ENCODE measurements at regions not wholly inside any gene's neighbourhood (a gene's known extent, or its start where the extent isn't known, plus 50 kb on each side); places are given as distances from the start of the nearest gene placed in this dataset.
"Not testable (repeated sequence)": the region's sequence is repeated elsewhere in the genome, so short reads cannot be mapped to it uniquely, and the experiment has no call there.

DNA sequence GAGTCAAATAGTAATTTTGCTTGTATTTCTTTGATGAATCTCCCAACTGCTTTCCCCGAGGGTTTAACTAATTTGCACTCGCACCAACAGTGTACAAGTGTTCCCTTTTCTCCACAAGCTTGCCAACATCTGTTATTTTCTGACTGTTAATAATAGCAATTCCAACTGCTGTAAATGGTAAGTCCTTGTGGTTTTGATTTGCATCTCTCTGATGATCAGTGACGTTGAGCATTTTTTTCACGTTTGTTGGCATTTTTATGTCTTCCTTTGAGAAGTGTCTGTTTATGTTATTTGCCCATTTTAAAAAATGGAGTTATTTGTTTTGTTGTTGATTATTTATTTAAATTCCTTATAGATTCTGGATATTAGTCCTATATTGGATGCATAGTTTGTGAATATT lies 399.8 kb upstream of the MAN1A1 start:
- 70 to 100% methylated on average over 1 to 4 of the region's 4 CpGs for WGBS, 2 experiments (ENCODE audit: insufficient coverage in 1 of 2, insufficient read length in 1 of 2)
- H3K36me3 Mint-ChIP-seq (ENCODE audit: low read depth) = no peaks in the 10 kb centered on the region

DNA sequence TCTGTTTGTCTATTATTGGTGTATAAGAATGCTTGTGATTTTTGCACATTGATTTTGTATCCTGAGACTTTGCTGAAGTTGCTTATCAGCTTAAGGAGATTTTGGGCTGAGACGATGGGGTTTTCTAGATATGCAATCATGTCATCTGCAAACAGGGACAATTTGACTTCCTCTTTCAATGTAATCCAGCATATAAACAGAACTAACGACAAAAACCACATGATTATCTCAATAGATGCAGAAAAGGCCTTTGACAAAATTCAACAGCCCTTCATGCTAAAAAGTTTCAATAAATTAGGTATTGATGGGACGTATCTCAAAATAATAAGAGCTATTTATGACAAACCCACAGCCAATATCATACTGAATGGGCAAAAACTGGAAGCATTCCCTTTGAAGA lies 399.0 kb upstream of the MAN1A1 start:
- peaks cover 19% of the 10 kb centered on the region for H3K9me3 ChIP-seq (ENCODE audit: control insufficient read depth, low read length)
- WGBS, 2 experiments (ENCODE audit: insufficient coverage in 1 of 2, insufficient read length in 1 of 2) = 87% methylated on average over 1 of the region's 3 CpGs; no CpG with 5 or more reads in 1 of the 2 experiments
- peaks cover 13% of the 10 kb centered on the region for H3K9me3 Mint-ChIP-seq
- not testable (repeated sequence) for H3K36me3 ChIP-seq (ENCODE audit: control insufficient read depth, insufficient read depth, low read length); H3K4me1 Mint-ChIP-seq; H3K27me3 ChIP-seq (ENCODE audit: control insufficient read depth, insufficient read depth, low read length, poor library complexity, severe bottlenecking); H3K4me1 ChIP-seq (ENCODE audit: control insufficient read depth, insufficient read depth, low read length); DNase-seq; H3K27ac ChIP-seq (ENCODE audit: low read depth, low read length); H3K4me3 ChIP-seq (ENCODE audit: low read length); H3K36me3 Mint-ChIP-seq (ENCODE audit: low read depth); H3K27ac Mint-ChIP-seq; H3K9ac ChIP-seq (ENCODE audit: extremely low read depth, low read length, poor library complexity, severe bottlenecking); H3K4me3 Mint-ChIP-seq; H3K27me3 Mint-ChIP-seq (ENCODE audit: insufficient read depth)

More for the DNA sequence above, 399.8 kb upstream of the MAN1A1 start:
- no peaks in the 10 kb centered on the region for H3K27me3 ChIP-seq (ENCODE audit: control insufficient read depth, insufficient read depth, low read length, poor library complexity, severe bottlenecking)
- no peak overlapping the region for H3K4me3 Mint-ChIP-seq
- peaks cover under 1% of the 10 kb centered on the region for H3K27me3 Mint-ChIP-seq (ENCODE audit: insufficient read depth)
- H3K27ac Mint-ChIP-seq = no peak overlapping the region
- TF ChIP-seq, protein P1, sequence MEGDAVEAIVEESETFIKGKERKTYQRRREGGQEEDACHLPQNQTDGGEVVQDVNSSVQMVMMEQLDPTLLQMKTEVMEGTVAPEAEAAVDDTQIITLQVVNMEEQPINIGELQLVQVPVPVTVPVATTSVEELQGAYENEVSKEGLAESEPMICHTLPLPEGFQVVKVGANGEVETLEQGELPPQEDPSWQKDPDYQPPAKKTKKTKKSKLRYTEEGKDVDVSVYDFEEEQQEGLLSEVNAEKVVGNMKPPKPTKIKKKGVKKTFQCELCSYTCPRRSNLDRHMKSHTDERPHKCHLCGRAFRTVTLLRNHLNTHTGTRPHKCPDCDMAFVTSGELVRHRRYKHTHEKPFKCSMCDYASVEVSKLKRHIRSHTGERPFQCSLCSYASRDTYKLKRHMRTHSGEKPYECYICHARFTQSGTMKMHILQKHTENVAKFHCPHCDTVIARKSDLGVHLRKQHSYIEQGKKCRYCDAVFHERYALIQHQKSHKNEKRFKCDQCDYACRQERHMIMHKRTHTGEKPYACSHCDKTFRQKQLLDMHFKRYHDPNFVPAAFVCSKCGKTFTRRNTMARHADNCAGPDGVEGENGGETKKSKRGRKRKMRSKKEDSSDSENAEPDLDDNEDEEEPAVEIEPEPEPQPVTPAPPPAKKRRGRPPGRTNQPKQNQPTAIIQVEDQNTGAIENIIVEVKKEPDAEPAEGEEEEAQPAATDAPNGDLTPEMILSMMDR (conservative IDR thresholded peaks at IDR 0.05) = no peak
- no peak overlapping the region for H3K4me3 ChIP-seq (ENCODE audit: low read length)
- no peaks in the 10 kb centered on the region for H3K4me1 ChIP-seq (ENCODE audit: control insufficient read depth, insufficient read depth, low read length)
- H3K36me3 ChIP-seq (ENCODE audit: control insufficient read depth, insufficient read depth, low read length) = no peaks in the 10 kb centered on the region
- no peak overlapping the region for H3K9ac ChIP-seq (ENCODE audit: extremely low read depth, low read length, poor library complexity, severe bottlenecking)
- no peaks in the 10 kb centered on the region for H3K4me1 Mint-ChIP-seq
- H3K9me3 ChIP-seq (ENCODE audit: control insufficient read depth, low read length) = peaks cover 19% of the 10 kb centered on the region
- peaks cover 13% of the 10 kb centered on the region for H3K9me3 Mint-ChIP-seq
- DNase-seq = no peak
- H3K27ac ChIP-seq (ENCODE audit: low read depth, low read length) = no peak overlapping the region

DNA sequence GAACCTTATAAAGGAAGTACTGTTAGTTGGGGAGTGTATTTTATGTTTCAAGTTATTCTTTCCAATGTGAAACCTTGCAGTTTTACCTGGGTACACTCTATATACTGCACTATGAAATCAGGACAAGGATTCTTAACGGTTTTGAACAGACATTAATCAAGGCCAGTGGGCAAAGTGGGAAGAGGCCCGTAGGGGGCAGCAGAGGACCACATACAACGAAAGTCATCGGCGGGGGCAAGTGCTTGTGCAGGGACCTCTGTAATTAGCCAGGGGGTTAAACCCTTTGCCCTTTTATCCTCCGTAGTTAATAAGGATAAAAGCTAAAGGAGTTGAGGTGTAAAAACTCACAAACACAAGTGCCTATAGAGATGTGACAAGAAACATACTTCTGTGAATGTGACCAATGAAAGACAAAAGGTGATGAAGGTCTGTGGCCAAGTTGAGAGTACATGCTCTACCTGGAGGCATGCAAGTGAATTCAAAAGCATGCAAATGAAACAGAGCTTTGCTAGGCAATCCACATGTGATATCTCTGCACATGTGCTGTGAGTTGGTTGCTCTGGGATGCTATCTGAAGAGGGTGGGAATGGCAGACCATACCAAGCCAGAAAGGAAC lies 392.7 kb upstream of the MAN1A1 start:
- no peak overlapping the region for H3K4me3 ChIP-seq (ENCODE audit: low read length)
- Mint-ChIP-seq H3K9me3 (no peaks in the 10 kb centered on the region), H3K27ac (no peak overlapping the region), H3K36me3 (ENCODE audit: low read depth) (no peaks in the 10 kb centered on the region), H3K4me1 (peaks cover 5% of the 10 kb centered on the region), H3K27me3 (ENCODE audit: insufficient read depth) (peaks cover 2% of the 10 kb centered on the region), H3K4me3 (no peak overlapping the region)
- peak; percentile 93 for DNase-seq
- no peaks in the 10 kb centered on the region for H3K9me3 ChIP-seq (ENCODE audit: control insufficient read depth, low read length)
- WGBS, 2 experiments (ENCODE audit: insufficient coverage in 1 of 2, insufficient read length in 1 of 2) = 5 to 8% methylated on average over 5 of the region's 6 CpGs
- no peaks in the 10 kb centered on the region for H3K36me3 ChIP-seq (ENCODE audit: control insufficient read depth, insufficient read depth, low read length)
- peaks cover 3% of the 10 kb centered on the region for H3K4me1 ChIP-seq (ENCODE audit: control insufficient read depth, insufficient read depth, low read length)
- H3K27ac ChIP-seq (ENCODE audit: low read depth, low read length) = no peak overlapping the region
- TF ChIP-seq, protein P1 (conservative IDR thresholded peaks at IDR 0.05) = peak; percentile 98
- no peaks in the 10 kb centered on the region for H3K27me3 ChIP-seq (ENCODE audit: control insufficient read depth, insufficient read depth, low read length, poor library complexity, severe bottlenecking)
- H3K9ac ChIP-seq (ENCODE audit: extremely low read depth, low read length, poor library complexity, severe bottlenecking) = no peak overlapping the region

DNA sequence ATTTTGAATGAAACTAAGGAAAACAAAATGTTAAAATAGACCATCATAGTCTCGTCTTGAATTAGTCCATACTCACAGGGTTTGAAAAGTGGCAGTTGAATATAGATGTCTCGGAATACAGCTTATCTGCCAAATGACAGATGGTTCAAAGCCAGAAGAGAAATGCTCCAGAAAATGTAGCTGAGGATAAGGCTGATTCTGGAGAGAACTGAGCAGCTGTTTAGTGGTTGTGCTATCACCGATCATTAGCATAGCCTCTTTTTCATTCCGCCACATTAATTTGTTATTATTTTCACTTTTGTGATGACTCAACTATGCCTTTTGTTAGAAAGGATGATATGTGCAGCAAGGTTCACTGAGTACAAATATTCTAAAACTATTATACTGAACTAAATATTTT lies 390.2 kb upstream of the MAN1A1 start:
- Mint-ChIP-seq H3K27ac (no peak overlapping the region), H3K4me1 (peaks cover 9% of the 10 kb centered on the region), H3K27me3 (ENCODE audit: insufficient read depth) (peaks cover 2% of the 10 kb centered on the region), H3K4me3 (no peak overlapping the region), H3K36me3 (ENCODE audit: low read depth) (no peaks in the 10 kb centered on the region), H3K9me3 (no peaks in the 10 kb centered on the region)
- H3K9ac ChIP-seq (ENCODE audit: extremely low read depth, low read length, poor library complexity, severe bottlenecking) = no peak overlapping the region
- WGBS, 2 experiments (ENCODE audit: insufficient coverage in 1 of 2, insufficient read length in 1 of 2) = 93 to 96% methylated on average over 2 to 3 of the region's 4 CpGs
- no peak overlapping the region for H3K27ac ChIP-seq (ENCODE audit: low read depth, low read length)
- no peaks in the 10 kb centered on the region for H3K27me3 ChIP-seq (ENCODE audit: control insufficient read depth, insufficient read depth, low read length, poor library complexity, severe bottlenecking)
- H3K4me3 ChIP-seq (ENCODE audit: low read length) = no peak overlapping the region
- DNase-seq = no peak
- H3K9me3 ChIP-seq (ENCODE audit: control insufficient read depth, low read length) = no peaks in the 10 kb centered on the region
- no peaks in the 10 kb centered on the region for H3K36me3 ChIP-seq (ENCODE audit: control insufficient read depth, insufficient read depth, low read length)
- TF ChIP-seq, protein P1 (conservative IDR thresholded peaks at IDR 0.05) = no peak
- peaks cover 3% of the 10 kb centered on the region for H3K4me1 ChIP-seq (ENCODE audit: control insufficient read depth, insufficient read depth, low read length)
